ENCODE measurements at regions not wholly inside any gene's neighbourhood (a gene's known extent, or its start where the extent isn't known, plus 50 kb on each side); places are given as distances from the start of the nearest gene placed in this dataset.
"Not testable (repeated sequence)": the region's sequence is repeated elsewhere in the genome, so short reads cannot be mapped to it uniquely, and the experiment has no call there.

DNA sequence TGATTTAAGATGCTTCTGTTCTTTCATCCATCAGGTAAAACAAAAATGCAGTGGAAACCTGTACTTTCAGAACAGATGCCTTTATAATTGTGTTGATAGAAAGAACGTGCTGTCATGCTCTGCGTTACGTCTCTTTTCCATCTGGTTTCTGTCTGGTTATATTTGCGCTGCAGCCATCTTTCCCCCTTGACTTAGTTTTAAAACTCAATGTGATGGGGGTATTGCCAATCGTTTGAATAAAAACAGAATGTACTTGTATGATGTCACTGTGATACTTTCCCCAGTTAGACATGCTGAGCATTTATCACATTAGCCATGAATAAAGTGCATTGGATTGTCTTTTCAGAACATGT is 508.6 kb downstream of the ADCYAP1 start:
- DNase-seq (ENCODE audit: low spot score): no peak

GRCh38 chr18:1416074-1416473 is 511.4 kb downstream of the ADCYAP1 start:
- DNase-seq (ENCODE audit: low spot score): no peak

DNA sequence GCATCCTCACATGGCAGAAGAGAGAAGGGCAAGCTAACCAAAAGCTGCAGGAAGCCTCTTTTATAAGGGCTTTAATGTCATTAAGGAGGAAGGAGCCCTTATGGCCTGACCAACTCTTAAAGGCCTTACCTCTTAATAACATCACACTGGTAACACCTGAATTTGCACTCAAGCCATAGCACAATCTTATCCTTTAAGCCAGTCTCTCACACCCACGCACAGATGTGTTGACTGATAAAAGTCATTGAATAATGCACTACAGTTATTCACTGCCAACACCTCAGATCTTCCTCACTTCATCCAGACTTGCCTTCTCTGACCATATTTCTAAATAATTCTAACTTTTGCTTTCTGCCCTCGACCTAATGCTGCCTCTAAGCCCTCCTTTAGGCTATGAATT is 516.8 kb downstream of the ADCYAP1 start:
- DNase-seq (ENCODE audit: low spot score): no peak

DNA sequence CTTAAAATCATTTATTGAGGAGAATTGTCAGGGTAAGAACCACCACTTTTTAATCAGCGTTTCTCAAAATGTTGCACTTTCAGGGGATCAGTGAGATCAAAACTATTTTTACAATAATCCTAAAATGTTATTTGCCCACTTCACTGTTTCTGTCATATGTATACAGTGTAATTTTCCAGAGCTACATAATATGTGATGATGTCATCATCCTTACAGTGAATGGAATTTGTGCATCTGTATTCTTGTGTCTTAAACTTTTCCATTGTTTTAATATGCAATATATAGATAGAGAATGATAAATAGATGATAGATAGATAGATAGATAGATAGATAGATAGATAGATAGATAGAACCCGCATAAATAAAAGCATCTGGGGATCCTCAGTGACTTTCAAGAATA is 518.0 kb downstream of the ADCYAP1 start:
- no peak for DNase-seq (ENCODE audit: low spot score)

GRCh38 chr18:1425679-1426078 is 521.0 kb downstream of the ADCYAP1 start:
- DNase-seq (ENCODE audit: low spot score): no peak

- DNase-seq (ENCODE audit: low spot score): no peak
Observed at GRCh38 chr18:1435487-1435886, 530.8 kb downstream of the ADCYAP1 start.

DNA sequence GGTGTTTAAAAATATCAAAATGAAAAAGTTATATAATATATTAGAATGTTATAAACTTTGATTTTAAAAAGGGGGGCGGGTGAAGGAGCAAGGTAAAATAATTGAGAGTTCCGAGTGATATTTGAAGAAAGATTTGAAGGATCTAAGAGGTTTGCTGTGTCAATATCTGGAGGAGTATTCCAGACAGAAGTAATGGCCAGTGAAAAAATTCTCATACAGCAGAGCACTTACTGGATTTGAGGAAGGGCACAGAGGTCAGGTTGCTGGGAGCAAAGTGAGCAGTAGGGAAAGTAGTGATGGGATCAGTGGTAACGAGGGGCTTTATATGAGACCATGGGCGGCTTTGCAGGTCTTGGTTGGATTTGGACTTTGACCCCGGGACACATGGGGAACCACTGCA is 531.5 kb downstream of the ADCYAP1 start:
- DNase-seq (ENCODE audit: low spot score): no peak

DNA sequence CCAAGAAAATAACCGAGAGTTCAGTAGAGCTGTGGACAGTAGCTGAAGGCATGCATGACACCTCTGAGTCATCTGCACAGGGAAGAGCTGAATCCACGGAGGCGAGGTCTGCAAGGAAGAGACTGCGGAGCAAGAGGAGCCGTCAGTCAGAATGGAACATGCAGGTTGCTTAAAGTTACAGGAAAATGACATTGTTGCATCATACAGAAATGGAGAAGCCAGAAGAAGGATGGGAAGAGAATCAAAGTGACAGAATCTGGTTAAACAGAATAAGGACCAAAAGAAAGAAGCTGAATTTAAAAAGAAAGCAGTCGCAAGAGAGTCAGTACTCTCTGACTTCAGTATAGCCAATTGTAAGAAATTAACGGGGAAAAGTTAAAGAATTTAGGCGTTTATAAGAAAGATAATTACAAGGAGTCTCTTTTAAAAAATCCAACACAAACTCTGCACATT is 533.8 kb downstream of the ADCYAP1 start:
- no peak for DNase-seq (ENCODE audit: low spot score)

- DNase-seq (ENCODE audit: low spot score): no peak
Observed at GRCh38 chr18:1438967-1439366, 534.3 kb downstream of the ADCYAP1 start.

DNA sequence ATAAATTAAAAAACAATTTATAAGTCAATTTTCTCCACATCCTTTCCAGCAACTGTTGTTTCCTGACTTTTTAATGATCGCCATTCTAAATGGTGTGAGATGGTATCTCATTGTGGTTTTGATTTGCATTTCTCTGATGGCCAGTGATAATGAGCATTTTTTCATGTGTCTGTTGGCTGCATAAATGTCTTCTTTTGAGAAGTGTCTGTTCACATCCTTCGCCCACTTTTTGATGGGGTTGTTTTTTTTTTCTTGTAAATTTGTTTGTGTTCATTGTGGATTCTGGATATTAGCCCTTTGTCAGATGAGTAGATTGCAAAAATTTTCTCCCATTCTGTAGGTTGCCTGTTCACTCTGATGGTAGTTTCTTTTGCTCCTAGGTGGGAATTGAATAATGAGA is 539.4 kb downstream of the ADCYAP1 start:
- not testable (repeated sequence) for DNase-seq (ENCODE audit: low spot score)

DNA sequence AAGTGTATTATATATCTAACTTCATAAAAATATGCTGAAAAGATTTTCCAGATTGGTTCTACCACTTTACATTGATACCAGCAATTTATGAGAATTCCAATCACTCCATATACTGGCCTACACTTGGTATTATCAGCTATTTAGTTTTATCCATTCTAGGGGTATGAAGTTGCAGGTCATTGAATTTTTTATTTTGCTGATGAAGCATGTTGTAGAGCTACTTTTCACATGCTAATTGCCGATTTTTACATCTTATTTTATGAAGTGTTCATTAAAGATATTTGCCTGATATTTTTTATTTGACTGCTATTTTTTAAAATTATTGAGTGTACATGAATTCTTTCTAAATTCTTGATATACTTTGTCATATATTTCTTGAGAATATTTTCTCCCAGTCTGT is 542.1 kb downstream of the ADCYAP1 start:
- DNase-seq (ENCODE audit: low spot score): no peak

DNA sequence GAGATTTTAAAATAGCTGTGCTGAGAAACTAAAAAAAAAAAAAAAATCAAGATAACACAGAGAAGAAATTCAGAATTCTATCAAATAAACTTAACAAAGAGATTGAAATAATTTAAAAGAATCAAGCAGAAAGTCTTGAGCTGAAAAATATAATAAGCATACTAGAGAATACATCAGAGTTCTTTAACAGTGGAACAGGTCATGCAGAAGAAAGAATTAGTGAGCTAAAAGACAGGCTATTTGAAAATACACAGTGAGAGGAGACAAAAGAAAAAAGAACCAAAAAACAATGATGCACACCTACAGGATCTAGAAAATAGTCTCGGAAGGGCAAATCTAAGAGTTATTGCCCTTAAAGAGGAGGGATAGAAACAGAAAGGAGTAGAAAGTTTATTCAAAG is 548.1 kb downstream of the ADCYAP1 start:
- no peak for DNase-seq (ENCODE audit: low spot score)

GRCh38 chr18:1455605-1456004 is 550.9 kb downstream of the ADCYAP1 start:
- DNase-seq (ENCODE audit: low spot score): no peak

DNA sequence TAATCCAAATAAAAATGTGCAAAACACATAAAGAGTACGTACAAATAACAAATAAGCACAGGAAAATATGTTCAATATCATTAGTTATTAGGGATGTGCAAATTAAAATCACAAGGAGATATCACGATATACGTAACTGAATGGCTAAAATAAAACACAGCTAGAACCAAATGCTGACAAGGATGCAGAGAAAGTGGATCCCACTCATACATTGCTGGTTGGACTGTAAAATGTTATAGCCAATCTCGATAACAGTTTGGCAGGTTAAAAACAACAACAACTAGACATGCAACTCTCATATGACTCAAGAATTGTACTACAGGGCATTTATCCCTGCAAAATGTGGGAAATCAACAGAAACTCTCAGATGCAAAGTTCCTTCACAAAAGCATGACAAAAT is 553.9 kb downstream of the ADCYAP1 start:
- DNase-seq (ENCODE audit: low spot score): no peak

- DNase-seq (ENCODE audit: low spot score): no peak
Observed at GRCh38 chr18:1463981-1464380, 559.3 kb downstream of the ADCYAP1 start.

DNA sequence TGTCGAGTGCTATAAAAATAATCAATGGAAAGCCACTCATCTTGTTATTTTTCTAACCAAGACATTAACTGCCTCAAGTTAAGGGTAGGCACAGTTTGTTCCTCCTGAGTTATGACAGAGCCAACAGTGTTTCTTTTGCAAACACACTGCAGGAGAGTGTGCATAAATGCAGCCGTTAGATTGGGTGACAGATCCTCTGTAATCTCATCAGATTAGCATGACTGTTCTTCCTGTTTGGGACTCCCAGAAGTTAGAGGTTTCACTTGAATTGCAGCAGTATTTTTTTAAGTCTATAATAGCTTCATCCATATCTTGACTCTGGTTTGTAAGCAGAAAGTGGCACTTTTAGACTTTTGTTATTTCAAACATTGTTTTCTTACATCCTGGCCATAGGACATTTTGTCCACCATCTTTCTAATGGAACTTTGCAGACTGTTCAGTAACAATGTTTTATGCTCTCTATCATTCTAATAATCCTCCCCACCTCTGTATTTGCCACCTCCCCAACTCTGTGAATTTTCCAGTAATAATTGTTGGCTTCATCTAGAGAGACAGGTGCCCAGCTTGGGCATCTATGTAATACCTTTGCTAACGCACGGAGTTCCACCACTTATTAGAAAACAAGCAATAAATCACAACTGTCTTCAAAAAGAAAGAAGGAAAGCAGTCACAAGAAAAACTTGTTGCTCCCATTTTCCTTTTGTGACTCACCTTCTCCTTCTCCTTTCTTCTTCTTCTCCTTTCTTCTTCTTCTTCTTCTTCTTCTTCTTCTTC is 560.0 kb downstream of the ADCYAP1 start:
- no peak for DNase-seq (ENCODE audit: low spot score)

- DNase-seq (ENCODE audit: low spot score): no peak
Observed at GRCh38 chr18:1466035-1466434, 561.4 kb downstream of the ADCYAP1 start.

- no peak for DNase-seq (ENCODE audit: low spot score)
Observed at GRCh38 chr18:1467461-1467964, 562.8 kb downstream of the ADCYAP1 start.

GRCh38 chr18:1468550-1468949 is 563.9 kb downstream of the ADCYAP1 start:
- no peak for DNase-seq (ENCODE audit: low spot score)

GRCh38 chr18:1475867-1476266 is 571.2 kb downstream of the ADCYAP1 start:
- DNase-seq (ENCODE audit: low spot score): no peak

DNA sequence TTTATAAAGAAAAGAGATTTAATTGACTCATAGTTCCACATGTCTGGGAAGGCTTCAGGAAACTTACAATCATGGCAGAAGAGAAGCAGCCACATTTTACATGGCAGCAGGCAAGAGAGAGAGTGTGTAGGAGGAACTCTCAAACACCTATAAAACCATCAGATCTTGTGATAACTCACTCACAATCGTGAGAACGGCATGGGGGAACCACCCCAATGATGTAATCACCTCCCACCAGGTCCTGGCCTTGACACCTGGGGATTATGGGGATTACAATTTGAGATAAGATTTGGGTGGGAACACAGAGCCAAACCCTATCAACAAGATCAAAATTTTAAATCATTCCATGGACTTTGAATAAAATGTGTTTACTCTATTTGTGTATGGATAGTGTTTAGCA is 575.6 kb downstream of the ADCYAP1 start:
- DNase-seq (ENCODE audit: low spot score): no peak

- no peak for DNase-seq (ENCODE audit: low spot score)
Observed at GRCh38 chr18:1481577-1481976, 576.9 kb downstream of the ADCYAP1 start.

DNA sequence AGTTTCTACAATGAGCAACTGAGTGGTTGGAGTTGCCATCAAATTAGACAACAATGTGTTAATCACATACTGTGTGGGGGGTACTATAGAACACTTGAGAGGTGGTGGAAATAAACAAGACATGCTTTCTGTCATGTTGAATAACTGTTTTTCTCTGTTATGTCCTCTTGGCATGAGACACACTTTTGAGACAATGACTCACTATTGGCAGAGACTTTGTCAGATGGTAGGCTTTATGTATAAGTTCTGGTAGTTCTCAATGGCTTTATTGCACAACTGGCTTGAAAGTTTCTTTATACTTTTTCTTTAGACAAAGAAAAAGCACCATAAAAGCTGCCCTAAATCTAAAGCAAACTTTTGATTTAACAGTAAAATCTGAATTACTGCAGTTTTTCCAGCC is 578.7 kb downstream of the ADCYAP1 start:
- DNase-seq (ENCODE audit: low spot score): no peak

GRCh38 chr18:1487457-1487856 is 582.8 kb downstream of the ADCYAP1 start:
- no peak for DNase-seq (ENCODE audit: low spot score)

Measured in CD4-positive, alpha-beta T cell treated with Interleukin-15 for 4 hours (primary cell).